HG03439 (cell line): ENCODE measurements at regions not wholly inside any gene's neighbourhood (a gene's known extent, or its start where the extent isn't known, plus 50 kb on each side); places are given as distances from the start of the nearest gene placed in this dataset.

Experiments
- ATAC-seq: cut with Tn5 transposase; IDR thresholded peaks from one replicate; pipeline ENCODE4 v1.9.1; 2021; ENCODE audit warnings: mild to moderate bottlenecking, moderate library complexity; ENCODE audit not compliant: unreplicated experiment

DNA sequence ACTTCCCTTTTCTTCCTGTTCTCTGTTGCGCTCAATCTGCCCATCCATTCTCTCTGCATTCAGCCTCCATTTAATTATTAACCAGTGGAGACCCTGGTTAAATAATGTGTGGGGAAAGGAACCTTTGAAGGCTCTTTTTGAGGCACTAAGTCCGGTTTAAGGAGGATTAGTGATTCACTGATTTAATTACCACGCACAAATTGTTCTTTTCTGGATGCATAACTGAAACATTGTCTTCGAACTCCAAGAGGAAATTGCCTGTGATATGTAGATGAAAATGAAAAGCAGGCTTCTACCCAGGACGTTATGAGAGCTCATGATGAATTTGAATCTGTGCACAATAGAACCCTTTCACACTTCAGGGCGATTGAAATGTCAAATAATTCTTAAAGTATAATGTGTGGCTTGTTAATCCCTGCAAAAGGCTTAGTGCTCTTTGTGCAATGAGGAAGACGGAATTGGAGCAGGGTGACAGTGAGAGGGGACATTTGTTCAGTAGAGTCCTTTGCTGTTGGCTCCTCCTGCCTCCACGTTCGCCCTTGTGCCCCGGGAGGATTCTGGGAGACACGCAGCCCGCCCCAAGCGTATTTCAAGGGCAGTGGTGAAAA is 51.1 kb upstream of the ZNF236 start:
- ATAC-seq = no peak

DNA sequence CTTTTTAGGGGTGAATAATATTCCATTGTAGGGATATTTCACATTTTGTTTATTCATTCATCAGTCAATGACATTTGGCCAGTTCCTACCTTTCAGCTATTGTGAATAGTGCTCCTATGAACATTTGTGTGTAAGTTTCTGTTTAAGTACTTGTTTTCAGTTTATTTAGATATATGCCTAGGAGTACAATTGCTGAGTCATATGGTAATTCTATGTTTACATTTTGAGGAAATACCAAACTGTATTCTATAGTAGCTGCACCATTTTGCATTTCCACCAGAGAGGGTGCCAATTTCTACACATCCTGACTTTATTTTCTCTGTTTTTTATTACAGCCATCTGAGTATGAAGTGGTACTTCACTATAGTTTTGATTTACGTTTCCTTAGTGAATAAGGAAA is 54.4 kb upstream of the ZNF236 start:
- no peak for ATAC-seq

DNA sequence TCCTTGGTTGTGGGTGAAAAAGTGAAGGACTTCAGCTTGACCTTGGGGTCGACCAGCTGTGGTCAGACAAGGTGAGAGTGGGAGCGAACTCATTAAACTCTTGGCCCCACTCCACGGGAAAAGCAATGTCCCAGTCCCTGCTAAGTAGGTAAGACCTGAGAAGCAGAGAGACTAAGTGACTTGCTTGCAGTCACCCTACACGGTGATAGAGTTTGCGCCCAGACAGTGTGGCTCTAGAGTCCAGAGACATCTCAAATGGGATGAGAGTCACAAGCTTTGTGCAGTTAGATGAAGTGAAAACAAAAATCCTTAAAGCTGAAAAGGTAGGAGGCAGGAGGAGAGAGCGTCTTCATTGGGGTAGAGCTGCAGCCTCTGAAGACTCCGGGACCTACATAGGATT is 55.9 kb upstream of the ZNF236 start:
- no peak for ATAC-seq

DNA sequence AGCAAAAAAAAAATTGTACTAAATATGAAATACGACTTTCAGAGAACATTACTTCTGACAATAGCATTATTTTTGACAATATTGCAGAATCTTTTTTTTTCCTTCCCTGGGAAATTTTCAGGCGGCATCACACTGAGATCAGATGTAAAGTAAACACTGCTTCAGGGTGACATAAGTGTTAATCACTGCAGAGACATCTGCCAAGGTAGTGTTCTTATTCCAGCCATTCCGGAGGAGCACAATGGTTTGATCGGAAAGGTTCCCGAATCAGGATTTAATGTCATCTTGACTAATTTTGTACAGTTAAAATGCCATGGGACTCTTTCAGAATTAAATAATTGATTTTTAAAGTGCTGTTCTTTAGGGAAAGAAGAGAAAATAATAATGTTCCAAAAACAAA is 56.7 kb upstream of the ZNF236 start:
- ATAC-seq = no peak

DNA sequence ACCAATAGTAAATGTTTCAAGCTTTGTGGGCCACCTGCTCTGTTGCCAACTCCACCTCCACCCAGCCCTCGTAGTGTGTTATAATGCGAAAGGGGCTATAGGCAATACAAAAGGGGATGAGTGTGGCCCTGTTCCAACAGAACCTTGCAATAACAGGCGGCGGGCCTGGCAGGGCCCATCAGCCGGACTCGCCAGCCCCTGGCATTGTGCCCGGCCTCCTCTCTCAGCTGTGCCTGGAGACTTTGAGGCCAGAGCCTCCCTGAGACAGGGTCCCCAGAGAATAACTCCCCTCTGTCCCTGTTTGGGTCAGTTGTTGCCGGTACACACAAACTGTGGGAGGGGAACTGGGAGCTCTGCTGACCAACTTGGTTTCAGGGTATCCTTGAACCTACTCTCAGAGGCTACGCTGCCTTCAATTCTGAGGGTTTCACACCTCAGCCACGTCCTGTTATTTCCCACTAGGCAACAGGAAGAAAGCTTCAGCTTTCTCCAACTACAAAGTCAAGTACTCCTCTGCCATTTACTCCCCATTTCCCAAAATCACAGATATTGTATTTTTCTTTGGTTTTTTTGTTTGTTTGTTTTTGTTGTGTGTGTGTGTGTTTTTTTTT is 58.0 kb upstream of the ZNF236 start:
- no peak for ATAC-seq

DNA sequence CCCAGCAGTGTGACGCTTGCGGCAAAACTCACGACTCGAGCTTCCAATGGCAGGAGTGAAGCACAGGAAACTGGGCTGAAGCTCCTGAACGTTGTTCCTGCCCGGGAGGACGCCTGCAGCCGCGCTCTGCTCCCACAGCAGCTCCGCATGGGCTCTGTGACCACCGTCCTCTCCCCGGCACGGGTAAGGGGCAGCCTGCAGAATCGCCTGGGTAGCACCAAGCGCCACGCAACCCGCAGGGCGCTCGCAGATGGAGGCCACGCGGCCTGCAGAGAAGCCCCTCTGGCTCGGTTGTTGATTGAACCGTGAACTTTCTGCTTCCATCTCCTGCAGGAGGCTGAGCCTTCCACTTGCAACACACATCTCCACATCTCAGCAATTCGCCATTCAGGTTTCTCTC is 63.3 kb upstream of the ZNF236 start:
- no peak for ATAC-seq

DNA sequence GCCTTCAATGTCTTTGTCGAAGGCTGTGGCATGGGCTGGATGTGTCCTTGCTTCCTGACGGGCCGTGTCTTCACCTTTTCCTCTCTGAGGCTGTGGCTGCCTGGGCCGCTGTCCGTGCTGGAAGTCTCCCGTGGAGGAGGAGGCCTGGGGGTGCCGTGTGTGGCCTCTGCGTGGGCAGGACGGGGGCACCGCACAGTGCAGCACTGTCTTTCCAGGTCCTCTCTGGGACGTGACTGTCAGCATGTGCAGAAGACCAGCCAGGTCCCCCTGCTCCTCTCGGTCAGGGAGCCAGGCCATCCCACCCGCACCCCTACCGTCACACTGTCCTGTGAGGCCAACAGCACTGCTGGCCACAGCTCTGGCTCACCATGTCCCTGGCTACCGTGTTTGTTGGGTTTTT is 64.4 kb upstream of the ZNF236 start:
- ATAC-seq = no peak

DNA sequence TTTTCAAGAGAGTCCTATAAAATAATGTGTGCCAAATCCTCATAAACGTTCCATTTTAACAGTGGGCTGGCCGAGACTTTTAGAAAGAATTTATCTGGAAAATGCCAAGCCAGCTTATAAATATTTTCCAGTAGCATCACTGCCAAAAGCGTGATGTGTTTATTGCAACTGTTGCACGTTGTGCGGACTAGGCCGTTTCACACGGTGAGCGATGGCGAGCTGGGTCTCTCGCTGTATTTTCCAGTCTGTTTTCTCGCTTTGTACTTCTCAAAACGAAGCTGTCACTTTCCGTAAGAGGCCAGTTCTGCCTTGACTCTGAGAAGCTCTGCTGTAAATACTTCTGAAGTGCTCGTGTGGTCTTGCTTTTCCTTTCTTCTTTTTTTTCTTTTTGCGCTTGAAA is 65.0 kb upstream of the ZNF236 start:
- no peak for ATAC-seq

DNA sequence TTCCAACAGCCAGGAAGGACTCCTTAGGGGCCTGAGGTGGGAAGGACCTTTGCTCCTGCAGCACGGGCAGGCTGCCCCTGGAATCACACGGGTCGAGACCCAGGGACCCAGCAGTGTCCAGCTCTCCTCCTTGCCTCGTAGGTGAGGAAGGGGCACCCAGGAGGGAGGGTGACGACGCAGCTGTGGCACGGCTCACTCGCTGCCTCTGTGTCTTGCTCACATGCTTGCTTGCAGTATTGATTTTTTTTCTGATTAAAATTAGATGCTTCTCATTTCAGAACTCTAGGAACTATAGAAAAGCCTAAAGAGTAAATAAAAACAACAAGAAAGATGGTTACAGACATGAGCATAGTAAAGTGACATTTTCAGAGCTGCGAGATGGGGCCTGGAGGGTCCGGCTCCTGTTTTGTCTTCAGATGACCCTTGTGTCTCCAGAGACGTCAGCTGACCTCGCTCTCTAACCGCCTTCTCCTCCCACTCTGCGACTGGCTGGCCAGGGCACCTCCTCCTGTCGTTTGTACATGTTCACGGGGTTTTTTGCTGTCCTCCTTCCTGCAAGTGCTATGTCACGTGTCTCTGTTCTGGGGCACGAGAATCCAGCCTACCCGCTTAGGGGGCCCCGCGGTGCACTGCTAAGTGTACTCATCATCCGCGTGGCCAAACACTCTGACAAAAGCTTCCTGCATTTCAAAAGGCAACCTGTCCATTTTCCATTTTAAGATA is 65.7 kb upstream of the ZNF236 start:
- ATAC-seq = no peak

DNA sequence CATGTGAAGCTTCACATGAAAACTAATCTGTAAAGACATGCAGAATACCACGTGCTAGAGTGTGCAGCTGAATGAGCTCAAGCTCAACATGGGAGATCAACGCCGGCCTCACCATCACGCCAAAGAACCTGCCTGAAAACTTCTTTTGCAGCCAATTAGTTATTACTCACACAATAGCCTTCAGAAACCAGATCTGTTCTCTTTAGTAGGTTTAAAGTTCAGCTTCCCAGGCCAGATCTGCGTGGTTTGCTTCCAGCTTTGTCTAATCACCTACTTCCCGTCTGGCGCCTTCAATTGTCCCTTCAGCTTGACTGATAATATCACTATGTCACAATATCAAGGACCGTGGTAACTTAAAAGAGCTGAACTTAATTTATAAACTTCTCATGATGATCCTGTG is 68.0 kb upstream of the ZNF236 start:
- ATAC-seq = no peak

DNA sequence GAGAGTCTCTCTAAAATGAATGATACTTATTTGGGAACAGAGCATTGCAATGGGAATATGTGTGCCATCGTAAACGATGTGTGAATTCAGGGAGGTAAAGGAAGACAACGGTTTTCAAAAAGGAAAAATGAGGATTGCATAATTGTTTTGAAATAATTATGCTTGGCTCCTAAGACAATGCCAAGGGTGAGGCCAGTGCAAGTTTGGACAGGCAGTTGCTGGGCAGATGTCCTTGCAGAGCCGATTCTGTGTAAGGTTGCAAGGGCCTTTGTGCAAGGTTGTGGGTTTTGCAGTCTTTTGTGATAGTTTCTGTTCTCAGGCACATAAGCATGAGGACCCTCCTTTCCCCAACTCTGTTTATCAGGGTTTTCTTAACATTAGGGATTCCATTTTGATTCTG is 70.0 kb upstream of the ZNF236 start:
- no peak for ATAC-seq

DNA sequence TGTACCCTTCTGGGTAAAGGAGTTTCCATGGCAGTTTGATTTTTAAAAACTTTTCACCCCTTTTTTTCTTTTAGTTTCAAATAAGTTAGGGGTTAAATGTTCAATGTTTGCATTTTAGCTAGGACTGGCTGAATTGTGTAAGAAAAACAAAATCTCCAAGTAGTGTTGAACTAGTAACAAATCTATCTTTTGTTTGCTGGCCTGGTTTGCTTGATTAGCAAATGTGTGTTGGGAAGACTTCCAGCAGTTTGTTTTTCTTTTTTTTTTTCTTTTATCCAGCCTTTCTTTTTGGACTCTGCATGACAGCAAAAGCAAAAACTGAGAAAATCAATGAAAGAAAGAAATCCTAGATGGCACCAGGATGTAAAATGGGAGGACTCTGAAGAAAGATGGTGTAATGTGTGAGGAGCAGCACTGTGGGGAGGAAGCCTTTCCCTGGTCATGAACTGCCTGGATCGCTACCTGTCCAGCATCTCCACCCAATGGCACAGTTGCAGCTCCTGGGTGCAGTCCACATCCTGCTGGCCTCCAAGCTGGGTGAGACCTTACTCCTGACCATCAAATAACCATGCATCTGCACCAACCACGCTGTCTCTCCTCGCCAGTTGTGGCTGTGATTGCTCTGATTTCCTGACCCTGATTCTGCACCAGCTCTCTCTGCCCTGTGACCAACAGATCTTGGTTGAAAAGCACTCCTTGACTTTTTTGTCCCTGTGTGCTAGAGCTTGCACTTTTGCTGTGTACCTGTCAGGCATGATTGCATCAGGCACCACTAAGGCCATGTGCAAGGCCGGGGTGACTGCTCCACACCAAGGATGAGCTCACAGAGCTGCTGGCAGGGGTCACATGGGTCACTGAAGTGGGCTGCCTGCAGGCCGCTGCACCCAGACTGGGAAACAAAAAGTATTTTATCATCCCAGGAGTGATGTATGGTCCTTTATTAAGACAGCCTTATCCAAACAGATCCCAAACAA is 71.2 kb upstream of the ZNF236 start:
- no peak for ATAC-seq

DNA sequence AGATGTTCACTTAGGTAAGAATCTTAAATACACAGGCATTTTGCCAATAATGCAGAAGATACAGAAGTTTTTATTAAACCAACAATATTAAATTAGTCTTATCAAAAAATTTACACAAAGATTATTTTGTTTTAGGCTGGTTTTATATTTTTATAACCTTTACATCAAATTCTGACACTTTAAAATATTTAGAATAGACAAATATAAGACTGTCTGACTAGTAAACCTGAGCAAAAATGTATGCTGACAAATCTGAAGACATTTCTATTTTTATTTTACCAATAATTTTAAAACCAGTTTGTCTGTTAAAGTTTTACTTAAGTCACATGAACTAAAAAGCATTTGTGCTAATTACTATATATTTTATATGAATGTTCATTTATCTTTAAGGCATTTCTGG is 72.1 kb upstream of the ZNF236 start:
- no peak for ATAC-seq

DNA sequence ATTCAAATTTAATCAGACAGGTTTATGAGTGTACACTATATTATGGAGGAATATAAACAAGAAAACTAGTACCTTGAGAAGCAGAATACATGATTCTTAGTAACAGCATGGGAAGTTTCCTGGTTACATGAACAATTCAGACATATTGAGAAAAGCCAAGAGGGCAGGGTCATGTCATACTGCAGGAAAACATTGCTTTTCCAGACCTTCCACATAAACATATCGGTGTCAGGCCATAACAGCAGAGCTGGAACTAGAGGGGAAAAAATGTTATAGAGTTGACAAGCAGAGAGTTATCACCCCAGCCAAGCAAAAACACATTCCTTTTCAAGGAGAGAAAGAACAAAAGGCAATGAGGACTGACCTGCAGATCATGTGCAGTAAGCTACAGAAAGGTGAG is 74.7 kb upstream of the ZNF236 start:
- ATAC-seq = no peak

DNA sequence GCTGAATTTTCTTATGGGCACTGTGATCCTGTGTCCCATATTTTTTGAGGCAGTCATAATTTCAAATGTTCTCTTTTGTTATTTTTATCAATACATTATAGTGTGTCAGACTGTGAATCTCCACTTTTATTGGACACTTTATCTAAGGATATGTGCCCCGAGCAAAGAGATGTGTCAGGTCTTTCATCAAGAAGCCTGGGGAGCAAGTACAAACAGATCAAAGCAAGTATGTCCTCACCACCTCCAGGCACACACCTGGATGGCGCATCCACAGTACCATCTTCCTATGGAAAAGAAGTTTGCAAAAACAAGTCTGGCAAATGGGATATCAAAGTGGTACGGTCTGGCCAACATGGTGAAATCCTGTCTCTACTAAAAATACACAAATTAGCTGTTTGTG is 81.0 kb upstream of the ZNF236 start:
- ATAC-seq = no peak

DNA sequence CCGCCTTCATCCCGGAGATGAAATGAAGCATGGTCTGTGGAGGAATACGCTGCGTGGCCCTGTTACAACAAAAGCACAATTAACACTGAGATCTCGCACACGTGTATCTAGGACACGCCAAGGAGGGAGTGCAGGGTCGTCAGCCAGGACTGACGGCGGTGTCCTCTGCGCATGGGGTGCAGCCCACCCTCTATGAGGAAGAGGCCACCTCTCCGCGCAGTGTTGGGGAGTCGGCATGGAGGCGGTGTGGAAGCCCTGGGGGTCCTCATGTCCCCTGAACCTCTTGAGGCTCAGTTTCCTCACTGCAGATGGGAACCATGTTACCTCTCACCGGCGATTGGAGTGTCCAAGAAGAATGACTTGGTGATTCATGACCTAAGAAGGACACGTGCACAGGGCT is 86.0 kb upstream of the ZNF236 start:
- ATAC-seq = no peak

DNA sequence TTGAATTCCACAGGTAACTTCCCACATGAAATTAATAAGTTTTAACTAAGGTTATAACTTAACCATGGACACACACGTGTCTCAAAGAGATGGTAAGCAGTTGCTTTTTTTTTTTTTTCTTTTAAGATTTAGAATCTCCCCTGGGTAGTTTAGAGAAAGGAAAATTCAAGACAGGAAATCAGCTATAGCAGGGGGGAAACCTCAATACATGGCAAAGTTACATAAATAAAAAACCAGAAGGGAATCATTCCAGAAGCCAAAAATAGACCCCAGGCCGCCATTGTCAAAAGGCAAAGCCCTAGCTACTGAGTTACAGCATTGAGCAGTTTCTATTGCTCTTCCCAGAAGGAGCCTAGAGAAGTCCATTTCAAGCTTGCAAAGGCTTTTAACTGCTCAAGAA is 91.5 kb upstream of the ZNF236 start:
- no peak for ATAC-seq

DNA sequence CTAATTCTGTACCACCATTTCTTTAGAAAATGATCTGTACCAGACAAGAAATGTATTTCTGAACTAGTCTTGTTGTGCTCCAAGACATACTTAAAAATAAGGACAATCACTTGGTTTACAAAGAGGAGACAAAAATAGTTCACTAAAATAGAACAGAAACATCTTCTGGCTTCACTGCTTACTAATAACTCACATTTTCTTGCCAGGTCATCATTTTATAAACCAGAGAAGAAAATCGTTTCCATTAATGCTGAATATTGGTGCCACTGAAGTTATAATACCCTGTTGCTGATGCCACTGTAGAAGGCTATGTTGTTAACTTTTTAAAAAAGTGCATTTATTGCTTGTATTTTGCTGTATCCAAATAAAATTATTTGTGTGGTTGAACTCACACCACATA is 94.8 kb upstream of the ZNF236 start:
- ATAC-seq = no peak

DNA sequence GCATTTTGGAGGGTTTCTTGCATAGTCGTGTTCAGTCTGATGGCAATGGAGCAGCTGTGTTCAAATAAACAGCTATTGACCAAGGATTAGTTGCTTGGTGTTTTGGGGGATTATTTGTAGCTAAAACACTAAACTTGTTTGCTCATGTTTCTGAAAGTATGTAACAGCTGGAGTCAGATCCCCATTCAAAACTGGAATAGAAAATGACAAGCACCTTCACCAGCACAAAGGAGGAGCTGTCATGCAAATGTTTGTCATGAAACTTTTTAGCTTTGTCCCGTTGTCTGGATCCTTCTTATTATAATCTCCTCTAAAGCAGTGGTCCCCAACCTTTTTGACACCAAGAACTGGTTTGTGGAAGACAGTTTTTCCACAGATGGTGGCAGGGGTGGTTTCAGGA is 96.9 kb upstream of the ZNF236 start:
- no peak for ATAC-seq

DNA sequence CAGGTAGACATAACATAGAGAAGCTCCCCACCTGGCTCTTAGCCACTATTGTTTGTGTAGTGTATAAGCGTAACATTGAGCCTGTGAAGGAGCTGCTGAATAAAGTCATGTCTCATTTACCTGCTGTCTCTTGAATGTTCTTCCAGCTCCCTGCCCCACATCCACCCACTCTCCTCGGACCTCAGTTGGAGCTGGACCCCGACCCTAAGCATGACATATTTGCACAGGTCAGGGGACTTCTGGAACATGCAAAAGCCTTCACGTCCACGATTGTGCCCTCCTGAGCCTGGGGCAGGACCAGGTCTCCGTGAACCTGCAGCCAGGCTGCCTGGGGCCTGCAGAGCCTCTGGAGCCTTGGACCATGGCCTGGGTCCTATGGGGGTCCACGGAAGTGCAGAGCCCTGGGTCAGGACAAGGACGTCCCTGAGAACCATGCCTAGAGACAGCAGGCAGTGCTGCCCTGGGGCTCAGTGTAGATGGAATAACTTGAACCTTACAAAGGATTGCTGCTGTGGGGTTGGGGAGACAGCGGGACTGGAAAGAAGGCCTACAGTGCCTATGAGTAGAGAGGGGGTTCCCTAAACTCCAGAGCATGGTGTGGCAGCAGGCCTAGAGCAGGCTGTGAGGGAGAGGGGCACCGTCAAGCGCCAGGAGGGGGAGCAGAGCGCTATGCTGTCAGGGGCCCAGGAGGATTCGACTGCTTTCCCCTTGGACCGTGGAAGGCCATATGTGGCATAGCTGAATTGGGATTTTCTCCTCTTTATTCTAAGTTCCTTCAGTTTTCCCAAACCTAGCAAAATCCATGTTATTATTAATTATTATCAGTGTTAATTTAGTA is 99.9 kb upstream of the ZNF236 start:
- no peak for ATAC-seq
